MV-4-11 (cell line): ENCODE measurements at regions not wholly inside any gene's neighbourhood (a gene's known extent, or its start where the extent isn't known, plus 50 kb on each side); places are given as distances from the start of the nearest gene placed in this dataset.
A peak's percentile ranks its signal among the peaks of the same experiment; 100 is the strongest.

Experiments
- DNase-seq: peaks from one replicate; lab custom pipeline; 2025; lab: John Stamatoyannopoulos, UW

GRCh38 chr2:223523551-223524001 is 78.6 kb downstream of the SCG2 start:
- DNase-seq, result no peak

GRCh38 chr2:223524066-223524465 is 78.1 kb downstream of the SCG2 start:
- DNase-seq, result no peak

- DNase-seq, result no peak
Observed at GRCh38 chr2:223526106-223526505, 76.1 kb downstream of the SCG2 start.

- no peak for DNase-seq
Observed at GRCh38 chr2:223528036-223528435, 74.1 kb downstream of the SCG2 start.

GRCh38 chr2:223529696-223530095 is 72.5 kb downstream of the SCG2 start:
- DNase-seq, result no peak

GRCh38 chr2:223530811-223531210 is 71.3 kb downstream of the SCG2 start:
- no peak for DNase-seq

GRCh38 chr2:223532161-223532560 is 70.0 kb downstream of the SCG2 start:
- no peak for DNase-seq

GRCh38 chr2:223532712-223533111 is 69.4 kb downstream of the SCG2 start:
- peak; percentile 74 for DNase-seq

- DNase-seq, result no peak
Observed at GRCh38 chr2:223536546-223536945, 65.6 kb downstream of the SCG2 start.

GRCh38 chr2:223537115-223537514 is 65.0 kb downstream of the SCG2 start:
- DNase-seq, result no peak

- DNase-seq, result no peak
Observed at GRCh38 chr2:223537651-223538601, 64.2 kb downstream of the SCG2 start.

- DNase-seq, result no peak
Observed at GRCh38 chr2:223538920-223539440, 63.2 kb downstream of the SCG2 start.

GRCh38 chr2:223541546-223541945 is 60.6 kb downstream of the SCG2 start:
- no peak for DNase-seq

GRCh38 chr2:223542501-223542900 is 59.7 kb downstream of the SCG2 start:
- DNase-seq, result no peak

- no peak for DNase-seq
Observed at GRCh38 chr2:223545406-223545805, 56.8 kb downstream of the SCG2 start.

GRCh38 chr2:223545830-223546229 is 56.3 kb downstream of the SCG2 start:
- no peak for DNase-seq
